ENCODE measurements at regions not wholly inside any gene's neighbourhood (a gene's known extent, or its start where the extent isn't known, plus 50 kb on each side); places are given as distances from the start of the nearest gene placed in this dataset.

GRCh38 chr18:57954935-57955334 lies 89.1 kb upstream of the NEDD4L start:
- Histone ChIP-seq H3K27ac (ENCODE audit: insufficient read length, low read depth, low read length) (no peak overlapping the region), H3T11ph (ENCODE audit: low read length) (no peak overlapping the region), H4K8ac (replicated peaks; ENCODE audit: insufficient read length, low read depth, low read length) (no peak overlapping the region), H3K9ac (ENCODE audit: extremely low read depth, insufficient read length, low read length) (no peak overlapping the region), H3K14ac (ENCODE audit: insufficient read depth, low read length) (no peak overlapping the region), H2AFZ (ENCODE audit: low read length) (no peak overlapping the region), H3K9me3 (ENCODE audit: control insufficient read depth, low read depth, low read length) (no peaks in the 10 kb centered on the region), H2BK5ac (ENCODE audit: insufficient read length, low read length) (no peak overlapping the region), H3K79me2 (ENCODE audit: insufficient read depth, low read length) (no peaks in the 10 kb centered on the region), H2AK5ac (ENCODE audit: insufficient read length, low read length) (no peak overlapping the region), H3K79me1 (ENCODE audit: insufficient read depth, low read depth, low read length, poor library complexity, severe bottlenecking) (no peaks in the 10 kb centered on the region), H2BK15ac (ENCODE audit: low read depth, low read length) (no peak overlapping the region), H3K4me2 (ENCODE audit: insufficient read depth, insufficient read length, low read length) (no peak overlapping the region), H4K5ac (ENCODE audit: insufficient read length, low read depth, low read length) (no peak overlapping the region), H3K18ac (ENCODE audit: insufficient read length, low read depth, low read length) (no peak overlapping the region), H3K23ac (ENCODE audit: insufficient read length, low read depth, low read length) (no peak overlapping the region), H4K20me1 (ENCODE audit: control insufficient read depth, insufficient read depth, insufficient read length) (no peaks in the 10 kb centered on the region), H3K4me1 (ENCODE audit: insufficient read depth, low read length) (no peaks in the 10 kb centered on the region), H4K91ac (ENCODE audit: insufficient read length, low read depth, low read length) (no peak overlapping the region), H2BK120ac (ENCODE audit: low read depth, low read length, poor library complexity, severe bottlenecking) (no peak overlapping the region), H2BK12ac (ENCODE audit: insufficient read length, low read depth, low read length) (no peak overlapping the region), H3K23me2 (ENCODE audit: insufficient read length, low read depth, low read length, poor library complexity, severe bottlenecking) (no peaks in the 10 kb centered on the region), H3K56ac (ENCODE audit: insufficient read length, low read depth, low read length) (no peak overlapping the region), H2BK20ac (ENCODE audit: low read depth, low read length, poor library complexity, severe bottlenecking) (no peak overlapping the region), H3K27me3 (ENCODE audit: insufficient read depth, low read length) (no peaks in the 10 kb centered on the region), H3K4ac (ENCODE audit: low read depth, low read length) (no peak overlapping the region)
- Mint-ChIP-seq H3K36me3 (ENCODE audit: insufficient read depth in 1 of 3, low read depth in 3 of 3) (no peaks in the 10 kb centered on the region), H3K4me1 (peaks cover 0 to 4% of the 10 kb centered on the region in 2 experiments; a peak in 1 of 4 replicates), H3K27ac (no peak overlapping the region), H3K27me3 (ENCODE audit: low read depth) (peaks cover 5% of the 10 kb centered on the region), H3K9me3 (no peaks in the 10 kb centered on the region), H3K4me3 (no peak overlapping the region)
- DNase-seq, result no peak
- TF ChIP-seq CTCF (conservative IDR thresholded peaks at IDR 0.05), result no peak
- WGBS (ENCODE audit: extremely low coverage, insufficient read length, low lambda C conversion rate), result no CpG with 5 or more reads among the region's 4 CpGs

All from H9 (cell line).